ENCODE measurements at regions not wholly inside any gene's neighbourhood (a gene's known extent, or its start where the extent isn't known, plus 50 kb on each side); places are given as distances from the start of the nearest gene placed in this dataset.

- TF ChIP-seq ARID3B (CRISPR knock-in tag; IDR thresholded peaks at IDR 0.05; ENCODE audit: borderline replicate concordance), result no peak
Observed at GRCh38 chr3:81349816-81350340, 411.6 kb downstream of the GBE1 start (continued).

DNA sequence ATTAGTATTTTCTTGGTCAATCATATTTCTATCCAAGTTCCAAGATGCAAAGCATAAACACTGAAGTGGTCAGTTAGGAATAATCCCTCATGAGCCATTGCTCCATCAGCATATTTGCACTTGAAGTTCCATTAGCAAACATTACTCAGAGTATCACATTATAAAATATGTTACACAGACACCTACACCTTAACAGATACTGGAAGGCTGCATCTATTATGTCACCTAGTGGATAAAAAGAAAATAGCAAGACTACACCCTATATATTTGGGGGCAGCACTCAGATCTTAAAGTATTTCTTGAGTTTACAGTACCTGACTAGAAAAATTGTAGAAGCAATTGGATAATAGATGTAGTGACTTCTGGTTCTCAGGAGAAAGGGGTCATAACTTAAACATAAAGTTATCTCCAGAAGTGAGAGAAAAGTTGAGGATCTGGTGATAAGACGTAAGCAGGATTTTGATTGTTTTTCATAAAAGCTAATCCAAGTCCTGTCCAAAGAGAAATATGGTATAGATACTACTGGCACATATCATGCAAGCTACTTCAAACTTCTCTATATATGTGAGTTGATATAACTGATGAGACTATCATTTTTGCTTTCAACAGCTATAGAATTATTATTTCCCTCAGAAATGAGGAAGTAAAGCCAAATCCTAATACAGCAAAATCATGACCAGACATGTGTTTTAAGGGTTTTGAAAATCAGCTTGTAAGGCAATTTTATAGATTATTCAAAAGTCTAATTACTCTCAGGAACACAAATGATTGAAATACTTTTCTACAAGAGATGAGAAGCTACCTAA is 422.2 kb downstream of the GBE1 start:
- BruUV-seq (replicated peaks), result no TSS peak
- Histone ChIP-seq H3K27me3 (ENCODE audit: control insufficient read depth in 2 of 2, insufficient read depth in 2 of 2, low read length in 2 of 2) (no peaks in the 10 kb centered on the region), H3K4me3 (no peak overlapping the region), H3K4me1 (replicated peaks in 1 of 2; ENCODE audit: control insufficient read depth in 2 of 2, insufficient read depth in 2 of 2, low read length in 2 of 2) (no peaks in the 10 kb centered on the region), H4K20me1 (replicated peaks; ENCODE audit: control insufficient read depth, insufficient read depth, low read length) (no peaks in the 10 kb centered on the region), H3K36me3 (ENCODE audit: control insufficient read depth, insufficient read depth, low read length) (no peaks in the 10 kb centered on the region), H3K9ac (ENCODE audit: insufficient read depth in 1 of 2, low read depth in 2 of 2, low read length in 2 of 2) (no peak overlapping the region), H3K9me1 (ENCODE audit: control insufficient read depth, insufficient read depth, low read length) (no peaks in the 10 kb centered on the region), H3K9me3 (replicated peaks; ENCODE audit: control insufficient read depth, insufficient read depth, low read depth, low read length) (no peaks in the 10 kb centered on the region), H3K27ac (ENCODE audit: extremely low read depth, low read depth, low read length) (no peak overlapping the region), H3K79me2 (ENCODE audit: control insufficient read depth, insufficient read depth, low read length) (no peaks in the 10 kb centered on the region), H2AFZ (ENCODE audit: low read depth, low read length) (no peak overlapping the region), H3K4me2 (ENCODE audit: insufficient read depth, low read length) (no peak overlapping the region)
- intact Hi-C loops (cut with micrococcal nuclease), result no loop called here
- WGBS (ENCODE audit: insufficient coverage, low coverage, missing lambda C conversion rate), result 8% methylated on average over 1 of the region's 1 CpG
- in situ Hi-C loops (cut with MboI), result no loop called here
- ATAC-seq (no peak), DNase-seq (ENCODE audit: extremely low read depth in 1 of 4, low spot score in 3 of 4) (peak; percentile 1 to 8 (median 4)), FAIRE-seq (no peak)
- POLR2A ChIA-PET, result no interaction called here
- CTCF ChIA-PET (ENCODE audit: low intra/inter-chr PET ratio), result no interaction called here
- TF ChIP-seq NR2C1 (IDR thresholded peaks at IDR 0.05) (no peak), NR2C1 (tag; IDR thresholded peaks at IDR 0.05) (no peak), STAG1 (CRISPR knock-in tag; IDR thresholded peaks at IDR 0.05; ENCODE audit: borderline replicate concordance) (no peak), HLTF (IDR thresholded peaks at IDR 0.05) (no peak), SP2 (IDR thresholded peaks at IDR 0.05; ENCODE audit: extremely low read depth, low read depth, low read length, poor library complexity, severe bottlenecking) (no peak), RAD21 (CRISPR knock-in tag; conservative IDR thresholded peaks at IDR 0.05 in 1 of 2, IDR thresholded peaks at IDR 0.05 in 1 of 2) (peak; percentile 10 to 38; a peak in 2 of 4 replicates)
- TF ChIP-seq, protein P1, sequence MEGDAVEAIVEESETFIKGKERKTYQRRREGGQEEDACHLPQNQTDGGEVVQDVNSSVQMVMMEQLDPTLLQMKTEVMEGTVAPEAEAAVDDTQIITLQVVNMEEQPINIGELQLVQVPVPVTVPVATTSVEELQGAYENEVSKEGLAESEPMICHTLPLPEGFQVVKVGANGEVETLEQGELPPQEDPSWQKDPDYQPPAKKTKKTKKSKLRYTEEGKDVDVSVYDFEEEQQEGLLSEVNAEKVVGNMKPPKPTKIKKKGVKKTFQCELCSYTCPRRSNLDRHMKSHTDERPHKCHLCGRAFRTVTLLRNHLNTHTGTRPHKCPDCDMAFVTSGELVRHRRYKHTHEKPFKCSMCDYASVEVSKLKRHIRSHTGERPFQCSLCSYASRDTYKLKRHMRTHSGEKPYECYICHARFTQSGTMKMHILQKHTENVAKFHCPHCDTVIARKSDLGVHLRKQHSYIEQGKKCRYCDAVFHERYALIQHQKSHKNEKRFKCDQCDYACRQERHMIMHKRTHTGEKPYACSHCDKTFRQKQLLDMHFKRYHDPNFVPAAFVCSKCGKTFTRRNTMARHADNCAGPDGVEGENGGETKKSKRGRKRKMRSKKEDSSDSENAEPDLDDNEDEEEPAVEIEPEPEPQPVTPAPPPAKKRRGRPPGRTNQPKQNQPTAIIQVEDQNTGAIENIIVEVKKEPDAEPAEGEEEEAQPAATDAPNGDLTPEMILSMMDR (IDR thresholded peaks at IDR 0.05 in 2 of 3, conservative IDR thresholded peaks at IDR 0.05 in 1 of 3; ENCODE audit: insufficient read depth in 2 of 3, low read depth in 1 of 3, low read length in 3 of 3), result peak in 1 of 3 experiments; percentile 36; a peak in 2 of 6 replicates

All from K562 (cell line).